NCI-H526 (cell line): ENCODE measurements at regions not wholly inside any gene's neighbourhood (a gene's known extent, or its start where the extent isn't known, plus 50 kb on each side); places are given as distances from the start of the nearest gene placed in this dataset.
"Not testable (repeated sequence)": the region's sequence is repeated elsewhere in the genome, so short reads cannot be mapped to it uniquely, and the experiment has no call there.

Experiments used
- DNase-seq, 2 experiments: peaks; one replicate each; lab custom pipeline; 2025; lab: John Stamatoyannopoulos, UW

- no peak for DNase-seq
Measured at GRCh38 chr16:75924397-75924796, 198.1 kb upstream of the CPHXL start.

GRCh38 chr16:75927810-75928209 is 201.5 kb upstream of the CPHXL start:
- no peak for DNase-seq

- no peak for DNase-seq
Measured at GRCh38 chr16:75928295-75928694, 202.0 kb upstream of the CPHXL start.

- no peak for DNase-seq
Measured at GRCh38 chr16:75929046-75929445, 202.8 kb upstream of the CPHXL start.

GRCh38 chr16:75931043-75931442 is 204.8 kb upstream of the CPHXL start:
- no peak for DNase-seq

GRCh38 chr16:75931970-75932369 is 205.7 kb upstream of the CPHXL start:
- no peak for DNase-seq

- DNase-seq = no peak
Measured at GRCh38 chr16:75938818-75939217, 212.5 kb upstream of the CPHXL start.

GRCh38 chr16:75942351-75942750 is 216.1 kb upstream of the CPHXL start:
- no peak for DNase-seq

- DNase-seq = no peak
Measured at GRCh38 chr16:75942936-75943335, 216.6 kb upstream of the CPHXL start.

GRCh38 chr16:75943705-75944514 is 217.6 kb upstream of the CPHXL start:
- peak; percentile 25 to 41 for DNase-seq

GRCh38 chr16:75945916-75946457 is 219.7 kb upstream of the CPHXL start:
- no peak for DNase-seq

- DNase-seq = no peak
Measured at GRCh38 chr16:75947626-75948239, 221.4 kb upstream of the CPHXL start.

GRCh38 chr16:75948441-75948840 is 222.2 kb upstream of the CPHXL start:
- no peak for DNase-seq

GRCh38 chr16:75948886-75949285 is 222.6 kb upstream of the CPHXL start:
- no peak for DNase-seq

GRCh38 chr16:75952124-75952523 is 225.8 kb upstream of the CPHXL start:
- DNase-seq = no peak

- no peak for DNase-seq
Measured at GRCh38 chr16:75957870-75958269, 231.6 kb upstream of the CPHXL start.

- DNase-seq = no peak
Measured at GRCh38 chr16:75965504-75966374, 239.4 kb upstream of the CPHXL start.

GRCh38 chr16:75969120-75969519 is 242.8 kb upstream of the CPHXL start:
- DNase-seq = not testable (repeated sequence)

GRCh38 chr16:75971334-75971733 is 245.0 kb upstream of the CPHXL start:
- DNase-seq = no peak

- no peak for DNase-seq
Measured at GRCh38 chr16:75983296-75983695, 257.0 kb upstream of the CPHXL start.

GRCh38 chr16:75983741-75984381 is 257.6 kb upstream of the CPHXL start:
- no peak for DNase-seq

- no peak for DNase-seq
Measured at GRCh38 chr16:75987323-75987722, 261.0 kb upstream of the CPHXL start.
